Left lobe of liver (tissue), 2 donors: ENCODE measurements at regions not wholly inside any gene's neighbourhood (a gene's known extent, or its start where the extent isn't known, plus 50 kb on each side); places are given as distances from the start of the nearest gene placed in this dataset.
A peak's percentile ranks its signal among the peaks of the same experiment; 100 is the strongest.
"Not testable (repeated sequence)": the region's sequence is repeated elsewhere in the genome, so short reads cannot be mapped to it uniquely, and the experiment has no call there.

Experiments used
- ATAC-seq: fragments of 200-7000 bp; cut with Tn5 transposase; one replicate; pipeline ENCODE4 v1.9.1; 2020; ENCODE audit warnings: mild to moderate bottlenecking, moderate library complexity
- DNase-seq: peaks from one replicate; pipeline ENCODE4 v3.0.0-alpha.2; 2020; ENCODE audit warnings: low spot score
- donor health status: DM: no; HTN: no; CAD: no; lungs with moderate emphysema.
- donor health status: DM: no; HTN: yes; CAD: no.

GRCh38 chr22:12384612-12385011 lies 3143.4 kb upstream of the OR11H1 start:
- ATAC-seq, DNase-seq: not testable (repeated sequence)

GRCh38 chr22:12388824-12389800 lies 3138.9 kb upstream of the OR11H1 start:
- peak; percentile 33 for DNase-seq
- not testable (repeated sequence) for ATAC-seq

GRCh38 chr22:12397270-12397669 lies 3130.7 kb upstream of the OR11H1 start:
- not testable (repeated sequence) for DNase-seq, ATAC-seq

- ATAC-seq, DNase-seq: not testable (repeated sequence)
Observed at GRCh38 chr22:12401942-12402341, 3126.1 kb upstream of the OR11H1 start.

GRCh38 chr22:12402531-12402930 lies 3125.5 kb upstream of the OR11H1 start:
- not testable (repeated sequence) for ATAC-seq, DNase-seq

- not testable (repeated sequence) for DNase-seq, ATAC-seq
Observed at GRCh38 chr22:12435890-12436289, 3092.1 kb upstream of the OR11H1 start.
